ENCODE measurements at regions not wholly inside any gene's neighbourhood (a gene's known extent, or its start where the extent isn't known, plus 50 kb on each side); places are given as distances from the start of the nearest gene placed in this dataset.

GRCh38 chr13:82878536-82878935, 1003.7 kb downstream of the SLITRK1 start:
- no peaks in the 10 kb centered on the region for H3K4me1 ChIP-seq
- no peak for TF ChIP-seq CTCF (IDR thresholded peaks at IDR 0.05)
- no peak for TF ChIP-seq POLR2A (IDR thresholded peaks at IDR 0.05)

GRCh38 chr13:82867284-82867683, 1015.0 kb downstream of the SLITRK1 start:
- no peaks in the 10 kb centered on the region for H3K9me3 ChIP-seq
- no peak overlapping the region for H3K27ac ChIP-seq
- H3K36me3 ChIP-seq = no peaks in the 10 kb centered on the region
- intact Hi-C loops (cut with DNase I) = no loop called here
- 65 to 74% methylated on average over 2 of the region's 2 CpGs for WGBS, 2 donors
- H3K4me1 ChIP-seq = no peaks in the 10 kb centered on the region
- no peaks in the 10 kb centered on the region for H3K27me3 ChIP-seq
- no peak overlapping the region for H3K4me3 ChIP-seq (replicated peaks in 1 of 3)
- TF ChIP-seq CTCF (IDR thresholded peaks at IDR 0.05) = no peak
- TF ChIP-seq POLR2A (IDR thresholded peaks at IDR 0.05) = no peak
- DNase-seq = no peak

More at GRCh38 chr13:82878536-82878935, 1003.7 kb downstream of the SLITRK1 start:
- H3K27me3 ChIP-seq = no peaks in the 10 kb centered on the region
- H3K36me3 ChIP-seq = no peaks in the 10 kb centered on the region
- no peak overlapping the region for H3K27ac ChIP-seq
- no peak for DNase-seq
- H3K4me3 ChIP-seq (replicated peaks in 1 of 3) = no peak overlapping the region
- intact Hi-C loops (cut with DNase I) = no loop called here
- no peaks in the 10 kb centered on the region for H3K9me3 ChIP-seq

- Histone ChIP-seq H3K27ac (no peak overlapping the region), H3K4me3 (replicated peaks in 1 of 3) (no peak overlapping the region), H3K36me3 (no peaks in the 10 kb centered on the region), H3K9me3 (no peaks in the 10 kb centered on the region), H3K4me1 (no peaks in the 10 kb centered on the region), H3K27me3 (no peaks in the 10 kb centered on the region)
- intact Hi-C loops (cut with DNase I) = no loop called here
- TF ChIP-seq POLR2A (IDR thresholded peaks at IDR 0.05) (no peak), CTCF (IDR thresholded peaks at IDR 0.05) (no peak)
- DNase-seq = no peak
Measured at GRCh38 chr13:82850644-82851043, 1031.6 kb downstream of the SLITRK1 start.

GRCh38 chr13:82848766-82849165, 1033.5 kb downstream of the SLITRK1 start:
- no peak overlapping the region for H3K4me3 ChIP-seq (replicated peaks in 1 of 3)
- WGBS, 2 donors = 92 to 93% methylated on average over 1 of the region's 1 CpG
- intact Hi-C loops (cut with DNase I) = no loop called here
- no peak overlapping the region for H3K27ac ChIP-seq
- no peak for DNase-seq
- H3K27me3 ChIP-seq = no peaks in the 10 kb centered on the region
- H3K36me3 ChIP-seq = no peaks in the 10 kb centered on the region
- no peaks in the 10 kb centered on the region for H3K9me3 ChIP-seq
- H3K4me1 ChIP-seq = no peaks in the 10 kb centered on the region
- no peak for TF ChIP-seq POLR2A (IDR thresholded peaks at IDR 0.05)
- TF ChIP-seq CTCF (IDR thresholded peaks at IDR 0.05) = no peak

- no peaks in the 10 kb centered on the region for H3K4me1 ChIP-seq
- DNase-seq = no peak
- no peaks in the 10 kb centered on the region for H3K9me3 ChIP-seq
- intact Hi-C loops (cut with DNase I) = no loop called here
- H3K27me3 ChIP-seq = no peaks in the 10 kb centered on the region
- no peaks in the 10 kb centered on the region for H3K36me3 ChIP-seq
- H3K27ac ChIP-seq = no peak overlapping the region
- no peak for TF ChIP-seq CTCF (IDR thresholded peaks at IDR 0.05)
- TF ChIP-seq POLR2A (IDR thresholded peaks at IDR 0.05) = no peak
- H3K4me3 ChIP-seq (replicated peaks in 1 of 3) = no peak overlapping the region
- 54 to 57% methylated on average over 3 of the region's 3 CpGs for WGBS, 2 donors
Measured at GRCh38 chr13:82847595-82847994, 1034.7 kb downstream of the SLITRK1 start.
